Adrenal gland (tissue), 9 donors: ENCODE measurements at regions not wholly inside any gene's neighbourhood (a gene's known extent, or its start where the extent isn't known, plus 50 kb on each side); places are given as distances from the start of the nearest gene placed in this dataset.

Experiments
- DNase-seq, 7 donors: peaks; one replicate each; pipeline ENCODE4 v3.0.0-alpha.2; 2019 to 2020
- H3K27ac ChIP-seq, 5 donors: fragments of 200-600 bp; sonication (generic) in 4 of 5; 1 replicate in 3 of 5; 2 replicates in 2 of 5; pipeline versions ENCODE4 v1.5.1 to v1.8.0; 2016 to 2020; ENCODE audit warnings: mild to moderate bottlenecking in 1 of 5
- H3K27me3 ChIP-seq: fragments of 200-600 bp; 2 replicates; pipeline ENCODE4 v1.8.0; 2021
- H3K36me3 ChIP-seq, 2 donors: fragments of 200-600 bp; replicated peaks in 1 of 2; 1 replicate in 1 of 2; 2 replicates in 1 of 2; pipeline versions ENCODE4 v1.5.1 to v1.8.0; 2018 to 2022
- H3K4me1 ChIP-seq, 2 donors: fragments of 200-600 bp; replicated peaks in 1 of 2; 1 replicate in 1 of 2; 2 replicates in 1 of 2; pipeline versions ENCODE4 v1.5.1 to v1.8.0; 2018 to 2021
- H3K4me3 ChIP-seq, 4 donors: fragments of 200-600 bp; sonication (generic) in 3 of 4; one replicate each; pipeline ENCODE4 v1.5.1; 2016 to 2018
- H3K9me3 ChIP-seq, 3 donors: fragments of 200-600 bp; sonication (generic) in 1 of 3; replicated peaks in 1 of 3; 1 replicate in 2 of 3; 2 replicates in 1 of 3; pipeline versions ENCODE4 v1.5.1 to v1.8.0; 2016 to 2021
- CTCF ChIP-seq, 6 experiments: fragments of 450-650 bp in 4 of 6; fragments of 200-600 bp in 2 of 6; sonication (generic) in 1 of 6; IDR thresholded peaks; 1 replicate in 5 of 6; 2 replicates in 1 of 6; pipeline versions ENCODE4 v1.5.1 to v1.8.0; 2016 to 2021; ENCODE audit warnings: antibody characterized with exemption in 6 of 6, mild to moderate bottlenecking in 2 of 6, moderate library complexity in 1 of 6
- POLR2A ChIP-seq, 2 donors: fragments of 450-650 bp; IDR thresholded peaks; one replicate each; pipeline ENCODE4 v1.6.1; 2017; ENCODE audit warnings: antibody characterized with exemption in 2 of 2, mild to moderate bottlenecking in 2 of 2, moderate library complexity in 1 of 2
- WGBS, 4 donors: extraction: QIAGEN DNeasy Blood & Tissue Kit in 2 of 4; methylation state at CpG; one replicate each; pipeline versions ENCODE4 v1.1.5 to v1.1.7; 2013 to 2017; 5-methylcytosine and 5-hydroxymethylcytosine counted together
- intact Hi-C, 2 donors: fragments of 100-400 bp; cut with DNase I; formaldehyde crosslinking; loops; one replicate each; pipeline versions ENCODE4 v1.14.1 to v1.15.0; 2022 to 2023
- donor health status: healthy with polysubstance abuse.
- donor health status: Bipolar disorder and iron deficiency.
- donor health status: DM: yes; HTN: yes; CAD: no.
- donor health status: DM: no; HTN: no; CAD: no.
- donor health status: DM: no; HTN: no; CAD: no.

- Histone ChIP-seq H3K36me3 (no peaks in the 10 kb centered on the region), H3K9me3 (no peaks in the 10 kb centered on the region), H3K4me1 (peaks cover 4 to 7% of the 10 kb centered on the region in 2 donors), H3K27ac (no peak overlapping the region), H3K27me3 (no peaks in the 10 kb centered on the region), H3K4me3 (no peak overlapping the region)
- DNase-seq: no peak
- WGBS, 4 donors: 89 to 92% (median 90%) methylated on average over 8 of the region's 8 CpGs
- intact Hi-C loops: no loop called here
- TF ChIP-seq POLR2A (IDR thresholded peaks at IDR 0.05) (no peak), CTCF (IDR thresholded peaks at IDR 0.05) (no peak)
Observed at GRCh38 chr6:15952231-15953151, 176.4 kb upstream of the MYLIP start.

- H3K4me1 ChIP-seq: peaks cover 4 to 5% of the 10 kb centered on the region in 2 donors
- no peaks in the 10 kb centered on the region for H3K9me3 ChIP-seq
- WGBS, 4 donors: 76 to 94% (median 88%) methylated on average over 3 of the region's 3 CpGs
- intact Hi-C loops: no loop called here
- H3K4me3 ChIP-seq: no peak overlapping the region
- H3K36me3 ChIP-seq: no peaks in the 10 kb centered on the region
- TF ChIP-seq CTCF (IDR thresholded peaks at IDR 0.05) (no peak), POLR2A (IDR thresholded peaks at IDR 0.05) (no peak)
- H3K27me3 ChIP-seq: no peaks in the 10 kb centered on the region
- H3K27ac ChIP-seq: no peak overlapping the region
- no peak for DNase-seq
Observed at GRCh38 chr6:15950962-15951569, 177.8 kb upstream of the MYLIP start.

DNA sequence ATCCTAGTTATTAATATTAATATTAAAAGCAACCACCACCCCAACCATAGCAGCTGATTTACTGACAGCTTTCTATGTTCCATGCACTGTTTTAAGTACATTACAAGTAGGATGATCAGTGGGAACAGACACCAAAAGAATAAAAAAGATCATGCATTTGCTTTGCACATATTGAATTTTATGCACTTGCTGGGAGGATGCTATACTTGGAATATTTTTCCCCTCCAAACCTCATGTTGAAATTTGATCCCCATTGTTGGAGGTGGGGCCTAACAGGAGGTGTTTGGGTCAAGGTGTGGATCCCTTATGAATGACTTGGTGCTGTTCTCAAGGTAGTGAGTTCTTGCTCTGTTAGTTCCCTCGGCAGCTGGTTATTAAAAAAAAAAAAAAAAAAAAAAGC is 178.9 kb upstream of the MYLIP start:
- H3K27ac ChIP-seq: no peak overlapping the region
- no peaks in the 10 kb centered on the region for H3K27me3 ChIP-seq
- no peaks in the 10 kb centered on the region for H3K9me3 ChIP-seq
- no peaks in the 10 kb centered on the region for H3K36me3 ChIP-seq
- no peak overlapping the region for H3K4me3 ChIP-seq
- intact Hi-C loops: no loop called here
- DNase-seq: no peak
- peaks cover 4 to 5% of the 10 kb centered on the region in 2 donors for H3K4me1 ChIP-seq
- TF ChIP-seq POLR2A (IDR thresholded peaks at IDR 0.05): no peak
- no peak for TF ChIP-seq CTCF (IDR thresholded peaks at IDR 0.05)
- 27 to 69% (median 60%) methylated on average over 1 of the region's 1 CpG for WGBS, 4 donors

DNA sequence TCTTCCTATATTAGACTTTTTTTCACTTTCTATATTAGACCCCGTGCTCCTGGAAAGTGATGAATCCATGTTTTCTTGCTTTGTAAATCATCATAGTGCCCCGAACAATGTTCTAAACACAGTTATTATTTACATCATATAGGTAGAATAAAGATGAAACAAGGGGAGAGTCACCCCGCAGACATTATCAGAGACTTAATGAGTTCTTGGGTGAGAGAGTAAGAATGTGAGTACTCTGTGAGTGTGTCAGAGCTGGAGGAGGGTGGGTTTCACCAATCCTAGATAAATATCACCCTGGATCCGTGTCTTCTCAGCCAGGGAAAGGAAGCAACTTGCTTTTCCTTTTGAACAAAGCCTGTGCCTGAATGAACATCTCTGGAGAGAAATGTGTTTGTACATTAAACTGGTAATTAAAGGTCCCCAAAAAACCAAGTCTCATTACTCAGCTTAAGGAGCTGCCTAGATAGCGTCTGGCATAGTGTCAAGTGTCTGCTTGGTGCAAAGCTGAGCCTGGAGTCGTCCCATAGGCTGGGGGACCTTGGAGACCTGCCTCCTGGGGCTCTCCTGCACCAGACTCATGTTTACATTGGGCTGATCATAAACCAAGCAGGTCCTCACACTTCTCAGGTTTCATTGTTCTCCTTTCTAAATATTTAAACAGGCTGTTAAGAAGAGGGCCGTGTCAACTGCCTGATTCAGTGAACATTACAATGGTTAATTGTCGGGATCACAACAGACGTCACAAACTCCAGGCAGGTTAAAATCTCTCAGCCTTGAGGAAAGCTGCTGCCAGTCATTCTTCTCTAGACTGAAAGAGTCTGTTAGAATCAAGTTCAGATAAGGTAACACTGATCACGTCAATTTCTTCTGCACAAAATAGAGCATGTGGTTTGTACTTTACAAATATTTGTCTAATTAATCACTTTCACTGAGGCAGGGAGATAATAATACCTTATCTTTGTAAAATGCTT is 179.7 kb upstream of the MYLIP start:
- no peak for TF ChIP-seq POLR2A (IDR thresholded peaks at IDR 0.05)
- no peak overlapping the region for H3K27ac ChIP-seq
- H3K9me3 ChIP-seq: no peaks in the 10 kb centered on the region
- WGBS, 4 donors: 45 to 57% (median 52%) methylated on average over 10 of the region's 10 CpGs
- intact Hi-C loops: no loop called here
- H3K27me3 ChIP-seq: no peaks in the 10 kb centered on the region
- no peaks in the 10 kb centered on the region for H3K36me3 ChIP-seq
- no peak overlapping the region for H3K4me3 ChIP-seq
- H3K4me1 ChIP-seq: peaks cover 4 to 5% of the 10 kb centered on the region in 2 donors
- peak in 2 of 7 donors; percentile 13 to 54 for DNase-seq
